ENCODE measurements at regions not wholly inside any gene's neighbourhood (a gene's known extent, or its start where the extent isn't known, plus 50 kb on each side); places are given as distances from the start of the nearest gene placed in this dataset.

DNA sequence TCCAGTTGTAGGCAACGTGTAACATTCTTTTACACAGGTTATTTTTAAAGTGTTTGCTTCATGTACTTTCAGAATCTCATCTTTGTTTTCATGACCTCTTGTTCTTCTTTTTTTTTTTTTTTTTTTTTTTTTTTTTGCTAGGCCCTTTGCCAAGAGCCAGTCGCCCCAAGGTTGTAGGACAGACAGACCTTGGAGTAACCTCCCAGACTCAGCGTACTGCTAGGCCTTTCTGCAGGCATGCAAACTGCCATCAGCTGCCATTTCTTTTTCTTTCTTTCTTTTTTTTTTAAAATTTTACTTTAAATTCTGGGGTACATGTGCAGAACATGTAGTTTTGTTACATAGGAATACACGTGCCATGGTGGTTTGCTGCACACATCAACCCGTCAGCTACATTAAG, 452.3 kb upstream of the MDGA2 start:
- TF ChIP-seq, protein P1, sequence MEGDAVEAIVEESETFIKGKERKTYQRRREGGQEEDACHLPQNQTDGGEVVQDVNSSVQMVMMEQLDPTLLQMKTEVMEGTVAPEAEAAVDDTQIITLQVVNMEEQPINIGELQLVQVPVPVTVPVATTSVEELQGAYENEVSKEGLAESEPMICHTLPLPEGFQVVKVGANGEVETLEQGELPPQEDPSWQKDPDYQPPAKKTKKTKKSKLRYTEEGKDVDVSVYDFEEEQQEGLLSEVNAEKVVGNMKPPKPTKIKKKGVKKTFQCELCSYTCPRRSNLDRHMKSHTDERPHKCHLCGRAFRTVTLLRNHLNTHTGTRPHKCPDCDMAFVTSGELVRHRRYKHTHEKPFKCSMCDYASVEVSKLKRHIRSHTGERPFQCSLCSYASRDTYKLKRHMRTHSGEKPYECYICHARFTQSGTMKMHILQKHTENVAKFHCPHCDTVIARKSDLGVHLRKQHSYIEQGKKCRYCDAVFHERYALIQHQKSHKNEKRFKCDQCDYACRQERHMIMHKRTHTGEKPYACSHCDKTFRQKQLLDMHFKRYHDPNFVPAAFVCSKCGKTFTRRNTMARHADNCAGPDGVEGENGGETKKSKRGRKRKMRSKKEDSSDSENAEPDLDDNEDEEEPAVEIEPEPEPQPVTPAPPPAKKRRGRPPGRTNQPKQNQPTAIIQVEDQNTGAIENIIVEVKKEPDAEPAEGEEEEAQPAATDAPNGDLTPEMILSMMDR (optimal IDR thresholded peaks at IDR 0.05 in 1 of 3, IDR thresholded peaks at IDR 0.05 in 1 of 3, conservative IDR thresholded peaks at IDR 0.05 in 1 of 3; ENCODE audit: extremely low read depth in 1 of 3, insufficient read depth in 2 of 3, low read length in 3 of 3) = no peak
- no peak for TF ChIP-seq EZH2 (IDR thresholded peaks at IDR 0.05; ENCODE audit: low read length)
